HG03097 (cell line): ENCODE measurements at regions not wholly inside any gene's neighbourhood (a gene's known extent, or its start where the extent isn't known, plus 50 kb on each side); places are given as distances from the start of the nearest gene placed in this dataset.

Experiments
- ATAC-seq: cut with Tn5 transposase; IDR thresholded peaks from one replicate; pipeline ENCODE4 v1.9.1; 2021; ENCODE audit not compliant: unreplicated experiment, low FRiP score

DNA sequence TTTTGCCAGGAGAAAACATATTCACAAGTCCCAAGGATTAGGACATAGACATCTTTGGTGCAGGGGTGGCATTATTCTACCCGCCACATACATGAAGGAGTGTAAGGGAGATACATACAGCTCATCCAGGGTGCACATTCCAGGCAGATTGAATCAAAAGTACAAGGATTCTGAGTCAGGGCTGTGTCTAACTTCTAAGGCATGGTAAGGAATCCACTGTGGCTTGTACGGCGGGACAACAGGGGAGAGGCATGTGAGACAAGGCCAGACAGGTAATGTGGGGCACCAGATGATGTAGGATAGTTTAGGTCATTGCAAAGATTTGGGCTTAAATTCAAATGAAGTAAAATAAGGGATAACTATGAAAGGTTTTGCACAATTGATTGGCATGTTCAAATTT lies 780.9 kb downstream of the C6orf118 start:
- ATAC-seq, result no peak

DNA sequence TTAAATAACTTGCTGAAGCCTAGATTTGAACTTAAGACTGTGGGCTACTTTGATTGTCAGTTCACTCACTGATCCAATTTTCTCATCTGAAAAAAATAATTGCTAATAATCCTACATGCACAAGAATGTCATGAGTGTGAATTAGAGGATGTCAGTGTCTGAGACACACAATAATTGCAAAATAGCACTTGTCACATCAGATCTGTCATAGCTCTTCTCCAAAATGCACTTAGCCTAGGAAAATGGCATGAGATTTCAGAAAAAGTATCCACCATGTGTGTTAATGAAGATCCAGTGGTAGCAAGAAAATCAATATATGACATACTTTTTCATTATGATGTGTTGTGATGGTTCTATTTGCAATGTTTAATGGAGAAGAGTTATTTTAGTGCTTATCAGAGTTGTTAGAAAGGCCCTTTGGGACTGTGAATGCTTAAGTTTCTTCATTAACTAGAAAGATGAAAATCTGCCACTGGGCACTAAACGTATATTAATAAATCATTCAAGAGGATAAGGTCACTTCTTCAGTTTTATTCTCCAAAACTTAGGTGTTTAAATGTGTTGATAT lies 786.2 kb downstream of the C6orf118 start:
- ATAC-seq, result no peak

DNA sequence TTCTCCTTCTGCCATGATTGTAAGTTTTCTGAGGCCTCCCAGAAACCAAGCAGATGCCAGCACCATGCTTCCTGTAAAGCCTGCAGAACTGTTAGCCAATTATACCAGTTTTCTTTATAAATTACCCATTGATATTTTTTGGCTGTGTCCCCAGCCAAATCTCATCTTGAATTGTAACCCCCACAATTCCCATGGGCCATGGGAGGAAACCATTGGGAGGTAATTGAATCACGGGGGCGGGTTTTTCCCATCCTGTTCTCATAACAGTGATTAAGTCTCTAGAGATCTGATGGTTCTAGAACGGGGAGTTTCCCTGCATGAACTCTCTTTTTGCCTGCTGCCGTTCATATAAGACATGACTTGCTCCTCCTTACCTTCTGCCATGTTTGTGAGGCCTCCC lies 788.5 kb downstream of the C6orf118 start:
- ATAC-seq, result no peak

DNA sequence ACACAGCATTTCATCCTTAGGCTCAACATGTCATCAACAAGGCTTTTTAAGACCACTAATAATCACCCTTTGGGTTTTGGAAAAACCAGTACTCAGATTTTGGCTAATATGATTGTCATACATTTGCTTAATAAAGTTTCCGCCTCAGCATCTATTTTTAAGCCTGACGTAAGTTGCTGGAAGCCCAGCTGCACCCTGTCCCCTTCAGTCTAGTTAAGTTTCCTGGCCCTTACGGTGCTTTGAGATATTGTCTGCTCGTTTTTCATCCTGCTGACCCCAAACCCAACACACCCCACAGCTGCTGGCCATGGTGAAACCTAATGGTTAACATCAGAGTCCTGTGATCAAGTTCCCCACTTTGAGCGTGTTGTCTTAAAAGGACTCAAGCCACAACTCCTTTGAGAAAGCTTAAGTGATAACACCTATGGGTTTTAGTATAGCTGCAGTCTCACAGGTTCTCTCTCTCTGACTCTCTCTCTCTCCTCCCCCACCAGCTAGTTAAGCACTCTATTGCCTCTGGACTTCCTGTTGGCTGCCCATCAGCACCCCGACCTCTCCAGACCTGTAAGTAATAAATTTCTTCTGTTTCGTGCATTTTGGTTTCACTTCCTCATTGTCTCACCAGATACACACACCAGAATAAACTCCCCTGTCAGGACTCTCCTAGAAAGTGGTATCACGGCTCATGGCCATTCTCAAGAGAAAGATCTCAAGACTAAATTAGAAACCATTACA lies 802.0 kb downstream of the C6orf118 start:
- no peak for ATAC-seq

DNA sequence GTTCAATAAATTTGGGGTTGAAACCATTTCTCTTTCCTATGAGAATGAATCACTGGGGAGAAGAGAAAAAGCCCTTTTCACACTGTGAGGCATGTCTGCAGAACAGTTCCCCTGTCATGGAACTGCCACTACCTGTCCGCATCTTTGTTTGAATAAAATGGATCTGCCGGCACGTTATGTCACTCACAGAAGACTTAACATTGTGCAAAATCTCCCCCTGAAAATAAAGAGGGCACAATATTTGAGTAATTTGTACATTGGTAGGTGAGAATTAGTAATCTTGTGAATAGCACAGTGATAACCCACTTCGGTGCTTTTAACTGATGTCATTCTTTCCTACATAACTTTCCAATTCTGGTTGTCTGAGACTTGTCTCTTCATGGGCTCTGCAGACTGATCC lies 804.0 kb downstream of the C6orf118 start:
- no peak for ATAC-seq

DNA sequence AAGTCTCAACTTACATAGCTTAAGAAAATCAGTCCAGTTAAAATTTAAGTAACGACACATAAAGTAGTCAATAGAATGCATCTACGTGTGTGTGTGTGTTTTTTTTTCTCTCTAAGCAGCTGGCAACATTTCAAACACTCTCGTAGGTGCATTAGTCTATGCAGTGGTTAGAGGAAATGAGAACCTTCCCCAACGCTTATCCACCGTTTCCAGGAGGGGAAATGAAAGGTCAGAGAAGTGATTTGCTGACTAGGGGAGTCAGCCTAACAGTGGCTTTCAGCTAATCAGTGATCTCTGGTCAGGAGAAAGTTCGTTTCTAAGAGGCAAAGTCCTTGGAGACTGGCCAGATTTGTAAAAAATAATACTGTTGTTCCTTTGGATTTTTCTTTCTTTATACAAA lies 806.6 kb downstream of the C6orf118 start:
- ATAC-seq, result no peak

DNA sequence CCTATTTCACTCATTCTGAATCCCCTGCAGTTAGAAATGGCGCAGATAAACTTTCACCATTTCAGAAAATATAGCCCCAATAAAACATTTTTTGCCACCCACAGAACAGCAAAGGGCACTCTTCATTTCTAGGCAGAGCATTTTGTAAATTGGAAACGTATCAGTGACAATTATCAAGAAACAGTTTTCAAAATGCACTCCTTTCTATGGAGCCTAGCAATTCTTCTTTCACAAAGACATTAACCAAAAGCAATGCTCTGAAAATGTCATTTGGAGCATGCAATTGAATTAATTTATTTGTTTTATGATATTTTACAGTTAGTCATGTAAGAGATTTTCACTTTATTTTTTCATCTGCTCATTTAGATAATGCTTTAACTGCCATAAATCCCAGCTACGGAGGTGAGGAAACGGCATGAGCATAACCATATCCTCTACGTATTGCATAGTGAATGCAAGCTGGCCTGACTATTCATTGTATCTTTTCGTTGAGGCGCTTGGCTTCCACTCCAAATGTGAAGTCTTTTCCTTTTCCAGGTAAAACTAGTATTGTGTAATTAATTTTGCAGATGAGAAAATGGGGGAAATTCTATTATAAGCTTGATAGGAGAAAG lies 813.4 kb downstream of the C6orf118 start:
- ATAC-seq, result no peak

DNA sequence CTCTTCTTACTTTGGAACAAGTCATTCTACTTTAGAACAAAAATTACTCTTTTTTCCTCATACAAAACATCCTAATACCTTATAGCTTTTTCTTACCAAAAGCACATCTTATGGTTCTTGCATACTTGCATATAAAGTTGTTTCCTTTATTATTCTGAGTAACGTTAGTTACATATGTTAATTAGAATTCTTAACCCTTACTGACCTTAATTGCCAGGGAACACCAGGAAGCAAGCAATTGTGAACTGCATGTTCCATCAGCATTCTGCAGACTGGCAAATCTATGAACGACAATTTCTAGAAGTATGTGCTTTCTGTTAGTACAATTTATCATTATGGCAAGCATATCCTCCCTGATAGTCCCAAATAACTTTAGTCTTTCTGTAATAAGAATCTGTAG lies 831.0 kb downstream of the C6orf118 start:
- no peak for ATAC-seq

DNA sequence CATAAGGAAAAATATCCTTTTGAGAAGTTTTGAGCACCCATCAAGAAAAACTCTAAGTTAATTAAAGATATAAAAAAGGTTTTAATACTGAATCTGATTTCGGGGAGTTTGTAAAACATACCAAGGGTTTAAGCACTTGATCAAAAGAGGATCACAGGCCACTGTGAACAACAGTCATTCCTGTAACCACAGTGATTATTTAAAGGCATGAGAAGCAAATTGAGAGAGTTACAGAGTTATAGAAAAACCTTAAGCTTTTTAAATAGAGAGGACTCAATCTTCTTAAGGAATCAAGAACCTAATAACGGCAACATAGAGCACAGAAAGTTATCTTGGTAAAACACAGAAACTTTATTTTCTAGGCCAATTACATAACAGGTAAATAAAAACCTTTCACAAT lies 831.6 kb downstream of the C6orf118 start:
- ATAC-seq, result no peak

DNA sequence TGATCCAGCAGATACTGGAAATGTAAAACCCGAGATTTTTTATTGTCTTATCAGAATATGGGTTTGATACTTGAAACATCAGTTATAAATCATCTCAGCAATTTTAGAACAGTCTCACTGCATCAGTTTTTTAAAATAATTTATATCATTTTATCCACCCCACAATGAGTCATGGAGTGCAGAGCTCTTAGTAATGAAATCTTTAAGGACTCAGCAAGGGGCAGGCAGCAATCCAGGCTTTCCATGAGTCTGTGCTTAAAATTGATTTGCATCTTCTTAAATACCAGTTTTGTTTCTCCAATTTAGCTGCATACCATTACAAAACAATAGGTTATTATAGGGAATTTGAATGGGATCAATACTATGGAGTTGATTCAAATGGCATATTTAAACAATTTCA lies 832.3 kb downstream of the C6orf118 start:
- no peak for ATAC-seq

DNA sequence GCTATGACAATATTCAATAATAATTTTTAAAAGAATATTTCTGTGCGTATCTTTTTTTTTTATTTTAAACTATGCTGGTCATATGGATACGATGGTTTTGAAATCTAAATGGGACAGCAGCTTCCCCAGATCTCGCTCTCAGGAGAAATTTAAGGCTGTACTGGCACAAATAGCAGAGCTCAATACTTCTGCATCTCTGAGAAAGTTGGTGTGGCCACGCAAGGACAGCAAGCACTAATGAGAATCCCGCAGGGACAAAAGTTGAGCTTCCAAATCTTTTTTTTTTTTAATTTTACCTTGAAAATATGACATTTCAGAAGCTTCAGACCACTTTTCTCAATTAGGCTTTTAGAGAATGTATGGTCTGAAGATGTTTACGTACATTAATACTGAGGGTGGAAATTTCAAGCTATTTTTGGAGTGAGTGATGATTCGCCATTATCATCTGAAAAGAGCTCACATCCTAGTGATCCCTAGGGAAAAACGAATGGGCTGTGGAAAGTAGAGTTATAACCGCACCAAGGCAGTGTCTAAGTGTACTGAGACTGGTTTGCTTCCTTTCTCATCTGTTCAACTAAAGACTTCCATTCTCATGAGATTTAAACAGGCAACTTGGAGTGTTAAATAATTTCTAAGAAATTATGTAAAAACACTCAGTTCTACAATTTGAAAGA lies 840.0 kb downstream of the C6orf118 start:
- no peak for ATAC-seq

DNA sequence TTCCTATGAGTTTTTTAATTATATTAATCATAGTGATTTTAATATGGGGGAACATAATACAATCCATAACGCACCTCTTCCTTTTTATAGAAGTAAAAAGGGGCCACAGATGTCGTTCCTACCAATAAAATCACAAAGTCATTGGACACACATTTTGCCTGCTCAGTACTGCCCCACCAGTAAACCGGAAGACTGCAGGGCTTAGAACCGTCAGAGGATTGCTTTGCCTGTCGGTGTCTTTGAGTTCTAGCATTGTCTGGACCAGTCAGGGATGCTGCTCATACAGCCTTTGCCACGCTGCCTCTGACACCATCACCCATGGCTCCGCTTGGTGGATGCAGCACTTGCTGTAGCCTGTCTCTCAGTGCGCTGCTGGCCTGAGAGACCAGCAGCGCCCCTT lies 853.6 kb downstream of the C6orf118 start:
- ATAC-seq, result no peak

DNA sequence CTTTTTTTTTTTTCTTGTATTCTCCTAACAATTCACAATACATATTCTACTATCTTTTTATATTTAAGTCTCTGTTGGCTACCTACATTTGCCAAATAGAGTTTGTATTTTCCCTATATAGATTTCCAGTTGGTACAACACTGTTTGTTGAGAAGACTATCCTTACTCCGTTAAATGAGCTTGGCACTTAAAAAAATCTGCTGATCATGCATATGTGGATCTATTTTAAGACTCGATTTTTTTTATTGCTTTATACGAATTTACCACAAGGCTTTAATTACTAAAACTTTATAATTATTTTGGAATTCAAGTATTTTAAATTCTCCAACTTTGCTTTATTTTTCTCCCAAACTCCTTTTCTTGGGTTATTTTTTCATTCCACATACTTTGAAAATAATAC lies 855.6 kb downstream of the C6orf118 start:
- no peak for ATAC-seq

DNA sequence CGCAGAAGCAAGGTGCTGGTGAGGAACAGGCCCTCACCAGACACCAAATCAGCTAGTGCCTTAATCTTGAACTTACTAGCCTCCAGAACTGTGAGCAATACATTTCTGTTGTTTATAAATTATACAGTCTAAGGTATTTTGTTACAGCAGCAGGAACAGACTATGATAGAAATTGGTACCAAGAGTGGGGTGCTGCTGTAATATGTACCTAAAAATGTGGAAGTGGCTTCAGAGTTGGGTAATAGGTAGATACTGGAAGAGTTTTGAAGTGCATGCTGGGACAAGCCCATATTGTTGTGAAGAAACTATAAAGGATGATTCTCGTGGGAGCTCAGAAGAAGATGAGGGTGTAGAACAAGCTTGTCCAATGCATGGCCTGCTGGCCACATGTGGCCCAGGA lies 866.8 kb downstream of the C6orf118 start:
- no peak for ATAC-seq

DNA sequence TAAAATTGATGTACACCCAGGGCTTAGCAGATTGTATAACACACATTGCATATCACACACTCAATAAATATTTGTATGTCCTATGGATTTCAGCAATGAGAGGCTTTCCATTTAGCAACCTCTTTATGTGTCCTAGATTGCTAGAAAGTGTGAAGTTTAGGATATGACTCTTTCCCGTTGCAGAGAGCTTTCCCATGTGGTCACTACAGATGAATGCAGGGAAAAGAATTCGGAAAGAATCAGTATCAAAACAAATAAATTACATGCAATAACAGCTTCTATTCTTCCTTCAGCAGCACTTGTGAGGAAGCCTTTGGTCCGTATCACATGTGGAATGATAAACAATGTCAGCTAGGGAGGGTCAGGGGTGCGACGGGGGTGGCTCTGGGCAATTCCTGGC lies 870.1 kb downstream of the C6orf118 start:
- no peak for ATAC-seq

DNA sequence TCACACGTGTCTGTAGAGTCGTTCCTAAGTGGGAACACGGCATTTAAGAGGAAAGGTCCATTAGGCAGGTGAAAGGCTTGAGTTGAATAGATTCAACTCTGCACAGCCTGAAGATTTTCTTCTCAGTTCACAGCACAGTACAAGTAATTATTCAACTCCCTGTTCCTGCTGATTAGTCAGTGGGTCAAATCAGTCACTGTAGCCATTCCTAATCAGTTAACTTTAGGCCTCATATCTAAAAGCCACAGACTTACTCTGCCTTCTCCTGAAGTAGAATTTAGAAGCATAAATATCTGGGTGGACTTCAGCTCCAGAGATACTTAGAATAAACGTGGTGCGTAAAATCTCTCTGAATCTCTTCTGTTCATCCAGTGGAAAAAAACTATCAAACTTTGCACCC lies 872.4 kb downstream of the C6orf118 start:
- no peak for ATAC-seq

DNA sequence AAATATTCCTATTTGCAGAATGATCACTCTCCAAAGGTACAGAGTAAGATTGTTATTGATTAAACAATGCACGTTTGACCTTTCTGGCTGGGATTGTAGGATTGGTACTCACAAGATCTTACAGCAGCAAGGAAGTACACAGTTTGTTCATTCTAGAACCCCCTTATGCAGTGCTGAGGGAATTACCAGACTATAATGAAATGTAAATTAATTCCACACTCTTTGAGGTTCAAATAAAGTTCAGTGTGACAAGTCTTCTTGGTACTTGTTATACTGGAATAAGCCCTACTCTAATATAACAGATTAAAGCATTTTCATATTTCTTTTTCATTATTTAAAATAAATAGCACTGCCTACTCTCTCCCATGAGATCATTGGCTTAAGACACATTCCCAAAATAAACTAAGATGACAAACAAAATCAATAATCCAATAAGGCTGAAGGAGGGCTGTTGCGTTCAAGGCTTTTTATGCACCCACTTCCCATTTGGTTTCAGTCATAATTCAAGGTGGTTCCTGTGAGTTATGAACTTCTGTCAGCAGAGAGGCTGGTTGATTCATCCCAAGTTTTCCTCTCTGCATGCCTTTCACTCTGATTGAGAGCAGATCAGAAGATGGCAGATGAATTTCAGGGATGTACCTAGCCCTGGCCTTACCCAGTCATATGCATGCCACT lies 881.5 kb downstream of the C6orf118 start:
- ATAC-seq, result no peak

DNA sequence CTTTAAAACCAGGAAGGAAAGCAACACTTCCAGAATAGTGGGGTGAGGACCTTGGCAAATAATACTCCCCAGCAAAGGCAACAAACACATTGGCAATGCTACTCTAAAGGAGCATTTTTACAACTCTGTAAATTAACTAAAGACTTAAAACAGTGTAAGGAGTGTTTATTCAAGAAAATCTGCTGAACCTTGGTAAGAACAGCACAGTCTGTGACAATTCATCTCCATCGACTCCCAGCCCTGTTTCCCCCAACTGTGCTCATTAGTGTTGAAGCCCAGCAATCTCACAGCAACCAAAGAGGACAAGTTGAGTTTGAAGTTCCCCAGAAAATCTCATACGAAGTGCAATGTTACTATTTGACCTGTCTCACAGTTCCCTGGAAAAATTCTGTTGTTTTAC lies 884.9 kb downstream of the C6orf118 start:
- ATAC-seq, result no peak

DNA sequence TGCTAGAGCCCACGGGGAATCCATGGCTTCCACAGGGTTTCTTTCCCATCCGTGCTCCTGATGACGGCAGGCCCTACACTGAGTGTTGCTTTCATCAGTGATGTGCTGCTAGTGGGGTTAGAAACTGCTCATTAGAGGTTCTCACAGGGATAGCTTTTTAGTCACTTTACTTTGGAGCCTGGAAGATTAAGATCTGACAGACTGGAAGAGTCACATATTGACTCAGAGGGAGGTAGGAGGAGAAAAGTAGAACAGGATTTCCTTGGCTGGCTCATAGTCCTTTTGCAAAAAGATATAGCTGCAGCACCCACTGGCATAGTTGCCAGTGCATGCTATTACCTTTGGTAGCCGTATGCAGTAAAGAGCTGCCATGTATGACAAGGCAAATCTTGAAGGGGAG lies 890.3 kb downstream of the C6orf118 start:
- no peak for ATAC-seq

DNA sequence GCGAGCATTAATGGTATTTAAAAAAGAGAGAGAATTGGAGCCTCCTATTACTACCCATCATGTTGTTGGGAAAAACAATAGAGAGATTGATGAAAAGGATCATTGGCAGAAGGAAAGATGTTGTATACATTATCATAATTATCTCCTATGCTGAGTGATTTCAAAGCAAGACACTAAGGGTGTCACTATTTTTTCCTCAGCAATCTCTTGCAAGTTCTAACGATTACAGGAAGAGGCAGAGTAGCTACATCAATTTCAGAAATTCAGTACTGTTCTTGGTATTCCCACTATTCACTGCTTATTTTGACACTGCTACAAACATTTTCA lies 891.2 kb downstream of the C6orf118 start:
- ATAC-seq, result no peak

DNA sequence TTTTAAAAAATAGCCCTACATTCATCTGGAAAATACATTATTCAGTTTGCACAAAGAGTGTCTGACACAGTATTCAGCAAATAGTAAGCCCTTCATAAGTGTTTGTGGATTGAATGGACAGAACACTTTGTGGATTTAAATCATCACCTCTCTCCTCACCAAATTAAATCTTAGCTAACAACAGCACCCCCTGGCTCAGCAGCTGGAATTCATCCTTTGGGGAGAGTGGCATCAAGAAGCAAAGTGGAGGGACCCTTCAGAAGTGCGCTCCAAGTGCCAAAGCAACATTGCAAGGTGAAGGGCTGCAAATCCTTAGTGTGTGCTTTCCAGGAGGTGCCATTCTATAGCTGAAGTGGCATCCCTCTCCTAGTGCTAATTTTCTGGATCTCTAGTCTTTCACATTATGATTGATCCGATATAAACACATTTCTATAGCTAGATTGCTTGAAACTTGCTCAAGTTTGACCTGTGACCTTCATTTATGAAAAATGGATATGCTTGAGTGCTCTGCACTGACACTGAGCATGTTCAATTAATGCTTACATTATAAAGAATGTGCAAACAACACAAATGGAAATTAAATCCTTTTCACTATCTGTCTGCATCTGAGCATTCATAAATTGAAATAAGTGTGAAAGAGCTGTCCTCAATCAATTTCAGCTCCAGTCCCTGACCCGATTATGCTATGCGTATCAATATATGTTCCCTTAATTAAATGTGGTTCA lies 891.7 kb downstream of the C6orf118 start:
- no peak for ATAC-seq
